ENCODE measurements at regions not wholly inside any gene's neighbourhood (a gene's known extent, or its start where the extent isn't known, plus 50 kb on each side); places are given as distances from the start of the nearest gene placed in this dataset.

DNA sequence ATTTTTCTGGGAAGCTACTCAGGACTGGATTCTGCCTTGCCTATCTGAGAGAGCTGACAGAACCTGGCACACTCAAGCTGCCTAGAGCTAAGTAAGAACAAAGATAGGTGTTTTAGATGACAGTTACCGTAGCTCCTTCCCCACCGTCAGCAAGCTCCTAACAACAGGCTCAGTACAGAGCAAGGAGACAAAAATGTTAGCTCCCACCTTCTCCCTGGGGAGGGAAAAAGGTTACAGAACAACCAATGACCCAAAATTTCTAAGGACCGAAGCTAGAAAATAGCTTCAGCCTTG is 1058.2 kb upstream of the PCDH20 start:
- no peak for TF ChIP-seq POLR2A (IDR thresholded peaks at IDR 0.05)
- TF ChIP-seq, protein P1, sequence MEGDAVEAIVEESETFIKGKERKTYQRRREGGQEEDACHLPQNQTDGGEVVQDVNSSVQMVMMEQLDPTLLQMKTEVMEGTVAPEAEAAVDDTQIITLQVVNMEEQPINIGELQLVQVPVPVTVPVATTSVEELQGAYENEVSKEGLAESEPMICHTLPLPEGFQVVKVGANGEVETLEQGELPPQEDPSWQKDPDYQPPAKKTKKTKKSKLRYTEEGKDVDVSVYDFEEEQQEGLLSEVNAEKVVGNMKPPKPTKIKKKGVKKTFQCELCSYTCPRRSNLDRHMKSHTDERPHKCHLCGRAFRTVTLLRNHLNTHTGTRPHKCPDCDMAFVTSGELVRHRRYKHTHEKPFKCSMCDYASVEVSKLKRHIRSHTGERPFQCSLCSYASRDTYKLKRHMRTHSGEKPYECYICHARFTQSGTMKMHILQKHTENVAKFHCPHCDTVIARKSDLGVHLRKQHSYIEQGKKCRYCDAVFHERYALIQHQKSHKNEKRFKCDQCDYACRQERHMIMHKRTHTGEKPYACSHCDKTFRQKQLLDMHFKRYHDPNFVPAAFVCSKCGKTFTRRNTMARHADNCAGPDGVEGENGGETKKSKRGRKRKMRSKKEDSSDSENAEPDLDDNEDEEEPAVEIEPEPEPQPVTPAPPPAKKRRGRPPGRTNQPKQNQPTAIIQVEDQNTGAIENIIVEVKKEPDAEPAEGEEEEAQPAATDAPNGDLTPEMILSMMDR (IDR thresholded peaks at IDR 0.05): no peak

Measured in prostate gland (tissue), 2 donors.